ENCODE measurements at regions not wholly inside any gene's neighbourhood (a gene's known extent, or its start where the extent isn't known, plus 50 kb on each side); places are given as distances from the start of the nearest gene placed in this dataset.

- H3K4me3 ChIP-seq (ENCODE audit: low read length), result no peak overlapping the region
- no peak for DNase-seq (ENCODE audit: low read depth)
- TF ChIP-seq CTCF (conservative IDR thresholded peaks at IDR 0.05; ENCODE audit: low read depth, low read length), result no peak
Measured at GRCh38 chr1:188463919-188464318, 1635.2 kb downstream of the PLA2G4A start.

GRCh38 chr1:188466539-188466938, 1637.8 kb downstream of the PLA2G4A start:
- no peak for DNase-seq (ENCODE audit: low read depth)
- H3K4me3 ChIP-seq (ENCODE audit: low read length), result no peak overlapping the region
- TF ChIP-seq CTCF (conservative IDR thresholded peaks at IDR 0.05; ENCODE audit: low read depth, low read length), result no peak

GRCh38 chr1:188476606-188477005, 1647.9 kb downstream of the PLA2G4A start:
- no peak overlapping the region for H3K4me3 ChIP-seq (ENCODE audit: low read length)
- no peak for DNase-seq (ENCODE audit: low read depth)
- no peak for TF ChIP-seq CTCF (conservative IDR thresholded peaks at IDR 0.05; ENCODE audit: low read depth, low read length)

GRCh38 chr1:188489336-188490112, 1660.8 kb downstream of the PLA2G4A start:
- TF ChIP-seq CTCF (conservative IDR thresholded peaks at IDR 0.05; ENCODE audit: low read depth, low read length), result no peak
- peak; percentile 37 for DNase-seq (ENCODE audit: low read depth)
- no peak overlapping the region for H3K4me3 ChIP-seq (ENCODE audit: low read length)

- no peak for DNase-seq (ENCODE audit: low read depth)
- H3K4me3 ChIP-seq (ENCODE audit: low read length), result no peak overlapping the region
- TF ChIP-seq CTCF (conservative IDR thresholded peaks at IDR 0.05; ENCODE audit: low read depth, low read length), result no peak
Measured at GRCh38 chr1:188496506-188496905, 1667.8 kb downstream of the PLA2G4A start.

- TF ChIP-seq CTCF (conservative IDR thresholded peaks at IDR 0.05; ENCODE audit: low read depth, low read length), result no peak
- no peak for DNase-seq (ENCODE audit: low read depth)
- H3K4me3 ChIP-seq (ENCODE audit: low read length), result no peak overlapping the region
Measured at GRCh38 chr1:188497020-188497419, 1668.3 kb downstream of the PLA2G4A start.

- no peak overlapping the region for H3K4me3 ChIP-seq (ENCODE audit: low read length)
- TF ChIP-seq CTCF (conservative IDR thresholded peaks at IDR 0.05; ENCODE audit: low read depth, low read length), result no peak
- no peak for DNase-seq (ENCODE audit: low read depth)
Measured at GRCh38 chr1:188499690-188500089, 1670.9 kb downstream of the PLA2G4A start.

All from retinal pigment epithelial cell (primary cell).